ENCODE measurements at regions not wholly inside any gene's neighbourhood (a gene's known extent, or its start where the extent isn't known, plus 50 kb on each side); places are given as distances from the start of the nearest gene placed in this dataset.

GRCh38 chr6:122524056-122524455 lies 52.4 kb upstream of the SERINC1 start:
- DNase-seq: no peak

GRCh38 chr6:122530440-122531046 lies 58.9 kb upstream of the SERINC1 start:
- DNase-seq: peak; percentile 56

- DNase-seq: no peak
Observed at GRCh38 chr6:122548281-122548680, 61.9 kb upstream of the PKIB start.

GRCh38 chr6:122548820-122549219 lies 61.4 kb upstream of the PKIB start:
- no peak for DNase-seq

GRCh38 chr6:122553697-122554096 lies 56.5 kb upstream of the PKIB start:
- DNase-seq: no peak

- no peak for DNase-seq
Observed at GRCh38 chr6:122555561-122555960, 54.6 kb upstream of the PKIB start.

GRCh38 chr6:122558080-122558479 lies 52.1 kb upstream of the PKIB start:
- DNase-seq: no peak

Measured in activated gamma-delta T cell treated with Interleukin-2 at 50 U/mL for 16 hours (primary cell).